ENCODE measurements at regions not wholly inside any gene's neighbourhood (a gene's known extent, or its start where the extent isn't known, plus 50 kb on each side); places are given as distances from the start of the nearest gene placed in this dataset.

DNA sequence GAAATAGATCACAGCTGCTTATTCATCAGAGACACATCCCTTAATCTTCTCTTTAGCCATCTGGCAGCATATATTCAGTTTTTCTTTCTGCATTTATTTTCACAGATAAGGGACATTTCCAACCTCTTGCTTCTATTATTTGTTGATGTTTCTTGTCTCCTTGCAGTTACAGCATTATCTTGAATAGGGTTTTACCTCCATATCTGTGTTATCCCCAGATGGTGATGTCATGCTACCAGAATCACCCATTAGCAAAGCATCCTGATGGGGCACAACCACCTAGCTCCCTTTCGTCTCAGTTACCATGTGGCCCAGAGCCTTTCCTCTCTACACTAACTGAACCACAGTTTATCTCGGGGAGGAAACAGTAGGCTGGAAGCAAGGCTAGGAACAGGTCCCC lies 483.9 kb downstream of the FOXO1 start (continued):
- TF ChIP-seq, protein P1, sequence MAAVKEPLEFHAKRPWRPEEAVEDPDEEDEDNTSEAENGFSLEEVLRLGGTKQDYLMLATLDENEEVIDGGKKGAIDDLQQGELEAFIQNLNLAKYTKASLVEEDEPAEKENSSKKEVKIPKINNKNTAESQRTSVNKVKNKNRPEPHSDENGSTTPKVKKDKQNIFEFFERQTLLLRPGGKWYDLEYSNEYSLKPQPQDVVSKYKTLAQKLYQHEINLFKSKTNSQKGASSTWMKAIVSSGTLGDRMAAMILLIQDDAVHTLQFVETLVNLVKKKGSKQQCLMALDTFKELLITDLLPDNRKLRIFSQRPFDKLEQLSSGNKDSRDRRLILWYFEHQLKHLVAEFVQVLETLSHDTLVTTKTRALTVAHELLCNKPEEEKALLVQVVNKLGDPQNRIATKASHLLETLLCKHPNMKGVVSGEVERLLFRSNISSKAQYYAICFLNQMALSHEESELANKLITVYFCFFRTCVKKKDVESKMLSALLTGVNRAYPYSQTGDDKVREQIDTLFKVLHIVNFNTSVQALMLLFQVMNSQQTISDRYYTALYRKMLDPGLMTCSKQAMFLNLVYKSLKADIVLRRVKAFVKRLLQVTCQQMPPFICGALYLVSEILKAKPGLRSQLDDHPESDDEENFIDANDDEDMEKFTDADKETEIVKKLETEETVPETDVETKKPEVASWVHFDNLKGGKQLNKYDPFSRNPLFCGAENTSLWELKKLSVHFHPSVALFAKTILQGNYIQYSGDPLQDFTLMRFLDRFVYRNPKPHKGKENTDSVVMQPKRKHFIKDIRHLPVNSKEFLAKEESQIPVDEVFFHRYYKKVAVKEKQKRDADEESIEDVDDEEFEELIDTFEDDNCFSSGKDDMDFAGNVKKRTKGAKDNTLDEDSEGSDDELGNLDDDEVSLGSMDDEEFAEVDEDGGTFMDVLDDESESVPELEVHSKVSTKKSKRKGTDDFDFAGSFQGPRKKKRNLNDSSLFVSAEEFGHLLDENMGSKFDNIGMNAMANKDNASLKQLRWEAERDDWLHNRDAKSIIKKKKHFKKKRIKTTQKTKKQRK (IDR thresholded peaks at IDR 0.05; ENCODE audit: low read depth, low read length), result no peak
- TF ChIP-seq SREBF2 (IDR thresholded peaks at IDR 0.05; ENCODE audit: low read length) (no peak), SP1 (IDR thresholded peaks at IDR 0.05; ENCODE audit: low read depth, low read length) (no peak), POLR2A (IDR thresholded peaks at IDR 0.05; ENCODE audit: low read depth, low read length) (no peak), TCF12 (IDR thresholded peaks at IDR 0.05; ENCODE audit: low read depth, low read length) (no peak), ZZZ3 (IDR thresholded peaks at IDR 0.05; ENCODE audit: control insufficient read depth, insufficient read length, low read depth) (no peak), BMI1 (IDR thresholded peaks at IDR 0.05; ENCODE audit: borderline replicate concordance) (no peak)
- TF ChIP-seq, protein P2, sequence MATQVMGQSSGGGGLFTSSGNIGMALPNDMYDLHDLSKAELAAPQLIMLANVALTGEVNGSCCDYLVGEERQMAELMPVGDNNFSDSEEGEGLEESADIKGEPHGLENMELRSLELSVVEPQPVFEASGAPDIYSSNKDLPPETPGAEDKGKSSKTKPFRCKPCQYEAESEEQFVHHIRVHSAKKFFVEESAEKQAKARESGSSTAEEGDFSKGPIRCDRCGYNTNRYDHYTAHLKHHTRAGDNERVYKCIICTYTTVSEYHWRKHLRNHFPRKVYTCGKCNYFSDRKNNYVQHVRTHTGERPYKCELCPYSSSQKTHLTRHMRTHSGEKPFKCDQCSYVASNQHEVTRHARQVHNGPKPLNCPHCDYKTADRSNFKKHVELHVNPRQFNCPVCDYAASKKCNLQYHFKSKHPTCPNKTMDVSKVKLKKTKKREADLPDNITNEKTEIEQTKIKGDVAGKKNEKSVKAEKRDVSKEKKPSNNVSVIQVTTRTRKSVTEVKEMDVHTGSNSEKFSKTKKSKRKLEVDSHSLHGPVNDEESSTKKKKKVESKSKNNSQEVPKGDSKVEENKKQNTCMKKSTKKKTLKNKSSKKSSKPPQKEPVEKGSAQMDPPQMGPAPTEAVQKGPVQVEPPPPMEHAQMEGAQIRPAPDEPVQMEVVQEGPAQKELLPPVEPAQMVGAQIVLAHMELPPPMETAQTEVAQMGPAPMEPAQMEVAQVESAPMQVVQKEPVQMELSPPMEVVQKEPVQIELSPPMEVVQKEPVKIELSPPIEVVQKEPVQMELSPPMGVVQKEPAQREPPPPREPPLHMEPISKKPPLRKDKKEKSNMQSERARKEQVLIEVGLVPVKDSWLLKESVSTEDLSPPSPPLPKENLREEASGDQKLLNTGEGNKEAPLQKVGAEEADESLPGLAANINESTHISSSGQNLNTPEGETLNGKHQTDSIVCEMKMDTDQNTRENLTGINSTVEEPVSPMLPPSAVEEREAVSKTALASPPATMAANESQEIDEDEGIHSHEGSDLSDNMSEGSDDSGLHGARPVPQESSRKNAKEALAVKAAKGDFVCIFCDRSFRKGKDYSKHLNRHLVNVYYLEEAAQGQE (IDR thresholded peaks at IDR 0.05; ENCODE audit: low read depth, low read length), result no peak
